NCI-H187 treated with DMSO at 0.1 percent for 48 hours (cell line): ENCODE measurements at regions not wholly inside any gene's neighbourhood (a gene's known extent, or its start where the extent isn't known, plus 50 kb on each side); places are given as distances from the start of the nearest gene placed in this dataset.
"Not testable (repeated sequence)": the region's sequence is repeated elsewhere in the genome, so short reads cannot be mapped to it uniquely, and the experiment has no call there.

Source experiments
- DNase-seq: peaks from one replicate; lab custom pipeline; 2025; lab: John Stamatoyannopoulos, UW

DNA sequence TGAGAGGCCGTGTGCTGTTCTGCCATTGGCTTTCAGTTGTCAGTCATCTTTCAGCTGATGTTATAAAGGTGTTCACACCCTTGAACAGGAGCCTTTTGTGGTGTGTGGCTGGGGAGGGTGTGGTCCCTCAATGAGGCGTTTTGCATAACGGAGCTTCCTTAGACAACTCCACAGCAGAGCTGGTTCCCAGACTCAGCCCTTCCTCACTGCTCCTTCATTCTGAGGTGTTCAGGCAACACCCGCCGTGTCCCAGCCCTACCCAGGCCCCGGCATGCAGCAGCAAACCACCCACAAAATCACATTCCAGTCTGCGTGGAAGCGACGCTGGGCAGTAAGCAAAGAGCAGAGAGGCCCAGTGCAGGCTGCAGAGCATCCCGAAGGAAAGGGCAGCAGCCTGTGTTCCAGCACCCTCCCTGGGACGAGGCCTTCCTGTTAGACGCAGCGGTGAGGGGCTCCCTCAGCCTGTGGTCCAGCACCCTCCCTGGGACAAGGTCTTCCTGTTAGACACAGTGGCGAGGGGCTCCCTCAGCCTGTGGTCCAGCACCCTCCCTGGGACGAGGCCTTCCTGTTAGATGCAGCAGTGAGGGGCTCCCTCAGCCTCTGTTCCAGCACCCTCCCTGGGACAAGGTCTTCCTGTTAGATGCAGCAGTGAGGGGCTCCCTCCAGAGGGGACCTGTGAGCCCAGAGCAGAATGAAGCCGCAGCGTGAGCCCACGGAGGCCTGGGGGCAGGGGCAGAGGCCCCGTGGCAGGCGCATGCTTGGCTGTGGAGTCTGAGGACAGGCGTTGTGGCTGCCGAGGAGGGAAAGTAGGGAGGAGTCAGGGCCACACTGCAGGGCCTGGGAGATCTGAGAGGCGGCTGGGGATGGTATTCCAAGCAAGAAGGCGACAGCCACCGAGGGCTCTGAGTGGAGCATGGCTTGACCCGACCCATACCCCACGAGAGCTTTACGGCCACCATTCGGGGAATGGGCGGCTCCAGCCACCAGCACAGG lies 201.8 kb upstream of the HDAC4 start:
- DNase-seq, result no peak

- no peak for DNase-seq
These were observed 201.1 kb upstream of the HDAC4 start for GRCh38 chr2:239601880-239602279.

DNA sequence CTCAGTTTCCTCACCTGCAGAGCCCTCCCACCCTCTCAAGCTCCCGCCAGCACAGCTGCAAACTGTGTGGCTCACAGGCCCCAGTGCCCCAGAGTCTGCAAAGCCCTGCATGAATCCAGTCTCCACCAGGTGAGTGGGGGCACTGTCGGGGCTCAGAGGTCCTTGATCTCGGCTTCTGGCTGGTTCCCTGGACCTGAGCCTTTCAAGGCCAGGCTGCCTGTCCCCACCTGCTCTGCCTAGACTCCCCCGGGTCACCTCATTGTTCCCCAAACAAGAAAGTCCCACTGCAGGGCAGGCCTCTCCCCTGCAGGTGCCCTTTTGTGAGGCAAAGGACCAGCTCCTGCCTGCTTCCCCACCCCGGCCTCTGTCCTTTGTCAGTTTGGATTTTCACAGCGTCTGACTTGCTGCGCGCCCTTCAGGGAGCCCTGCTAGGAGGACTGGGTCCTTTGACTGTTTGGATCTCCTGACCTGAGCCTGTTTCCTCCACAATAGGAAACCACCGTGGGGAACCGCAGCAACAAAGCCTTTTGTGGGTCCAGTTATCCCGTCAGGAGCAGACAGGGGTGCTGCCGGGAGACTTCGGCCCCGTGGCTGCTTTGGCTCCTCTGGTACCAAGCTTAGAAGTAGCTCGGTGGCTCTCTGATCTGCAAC lies 200.5 kb upstream of the HDAC4 start:
- DNase-seq, result no peak

GRCh38 chr2:239600650-239601049 lies 199.8 kb upstream of the HDAC4 start:
- DNase-seq, result no peak

GRCh38 chr2:239600001-239600593 lies 199.3 kb upstream of the HDAC4 start:
- DNase-seq, result no peak

DNA sequence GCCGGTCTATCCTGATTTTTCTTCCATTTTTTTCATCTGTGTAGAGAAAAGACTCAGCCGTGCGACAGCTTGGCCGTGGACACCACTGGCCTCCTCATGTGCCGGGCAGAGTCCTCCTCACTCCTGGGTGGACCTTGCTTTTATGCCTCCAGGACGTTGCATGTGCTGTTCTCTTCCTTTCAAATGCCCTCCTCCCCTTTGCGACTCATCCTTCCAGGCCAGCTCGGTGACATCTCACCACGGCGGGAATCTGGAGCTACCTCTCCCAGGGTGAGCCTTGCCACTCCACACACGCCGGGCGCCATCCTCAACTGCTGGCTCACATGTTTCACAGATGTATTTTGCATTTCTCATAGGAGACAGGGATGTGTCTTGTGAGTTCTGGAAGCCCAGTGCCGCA lies 198.5 kb upstream of the HDAC4 start:
- no peak for DNase-seq

DNA sequence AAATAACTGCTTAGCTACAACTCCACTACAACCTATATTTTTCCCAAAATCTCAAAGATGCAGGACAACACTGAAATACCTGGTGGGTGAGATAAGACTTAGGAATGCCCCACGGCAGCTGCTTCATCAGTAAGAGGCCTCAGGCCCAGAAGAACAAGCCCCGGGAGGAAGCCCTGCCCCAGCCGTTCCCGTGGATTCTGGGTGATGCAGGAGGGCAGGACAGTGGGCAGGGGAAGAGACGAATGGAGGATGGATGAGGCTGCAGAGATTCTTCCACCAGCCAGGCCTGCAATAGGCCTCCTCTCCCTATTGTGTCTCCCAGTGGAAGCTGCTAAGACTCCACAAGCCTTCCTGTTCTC lies 197.9 kb upstream of the HDAC4 start:
- no peak for DNase-seq

DNA sequence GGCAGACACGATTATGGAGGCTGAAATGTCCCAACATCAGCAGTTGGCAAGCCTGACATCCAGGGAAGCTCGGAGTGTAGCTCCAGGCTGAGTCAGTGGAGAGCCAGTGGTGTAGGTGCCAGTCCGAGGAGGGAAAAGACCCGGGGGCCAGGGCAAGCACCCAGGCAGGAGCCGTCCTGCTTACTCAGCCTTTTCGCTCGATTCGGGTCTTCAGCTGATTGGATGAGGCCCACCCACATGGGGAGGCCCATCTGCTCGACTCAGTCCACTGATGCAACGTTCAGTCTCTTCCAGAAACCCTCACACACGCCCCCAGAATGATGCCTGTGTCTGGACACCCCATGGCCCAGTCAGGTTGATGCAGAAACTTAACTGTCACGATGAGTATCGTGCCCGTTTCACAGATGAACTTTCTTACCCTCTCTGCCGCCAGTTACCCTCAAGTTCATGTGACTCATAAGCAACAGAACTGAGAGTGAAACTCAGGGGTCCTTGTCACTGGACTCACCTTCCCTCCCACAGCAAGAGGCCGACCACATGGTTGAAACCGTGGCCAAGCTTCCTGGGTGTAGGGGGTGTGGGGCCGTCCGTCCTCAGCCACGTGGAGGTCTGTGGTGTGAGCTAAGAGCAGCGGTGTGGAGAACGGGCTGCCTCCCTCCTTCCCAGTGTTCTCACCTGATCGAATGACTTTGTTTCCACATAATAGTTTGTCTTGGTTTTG lies 197.4 kb upstream of the HDAC4 start:
- no peak for DNase-seq

- no peak for DNase-seq
These were observed 196.4 kb upstream of the HDAC4 start for GRCh38 chr2:239597216-239597615.

- DNase-seq, result no peak
These were observed 196.0 kb upstream of the HDAC4 start for GRCh38 chr2:239596792-239597191.

DNA sequence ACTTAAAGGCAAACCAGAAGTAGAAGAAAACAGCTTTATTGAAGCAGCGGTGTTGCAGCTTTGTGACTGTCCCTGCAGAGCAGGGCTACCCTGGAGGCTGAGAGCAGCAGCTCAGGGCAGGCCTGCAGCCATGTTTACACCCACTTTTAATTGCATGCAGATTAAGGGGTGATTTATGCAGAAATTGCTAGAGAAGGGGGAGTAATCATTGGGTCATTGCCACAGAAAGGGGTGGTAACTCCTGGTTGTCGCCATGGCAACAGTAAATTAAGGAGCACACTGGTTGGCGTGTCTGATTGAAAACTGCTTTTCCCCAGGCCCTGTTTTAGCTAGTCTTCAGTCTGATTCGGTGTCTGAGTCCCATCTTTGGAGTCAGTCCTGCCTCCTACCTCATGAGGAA lies 195.4 kb upstream of the HDAC4 start:
- DNase-seq, result no peak

- no peak for DNase-seq
These were observed 194.9 kb upstream of the HDAC4 start for GRCh38 chr2:239595726-239596125.

DNA sequence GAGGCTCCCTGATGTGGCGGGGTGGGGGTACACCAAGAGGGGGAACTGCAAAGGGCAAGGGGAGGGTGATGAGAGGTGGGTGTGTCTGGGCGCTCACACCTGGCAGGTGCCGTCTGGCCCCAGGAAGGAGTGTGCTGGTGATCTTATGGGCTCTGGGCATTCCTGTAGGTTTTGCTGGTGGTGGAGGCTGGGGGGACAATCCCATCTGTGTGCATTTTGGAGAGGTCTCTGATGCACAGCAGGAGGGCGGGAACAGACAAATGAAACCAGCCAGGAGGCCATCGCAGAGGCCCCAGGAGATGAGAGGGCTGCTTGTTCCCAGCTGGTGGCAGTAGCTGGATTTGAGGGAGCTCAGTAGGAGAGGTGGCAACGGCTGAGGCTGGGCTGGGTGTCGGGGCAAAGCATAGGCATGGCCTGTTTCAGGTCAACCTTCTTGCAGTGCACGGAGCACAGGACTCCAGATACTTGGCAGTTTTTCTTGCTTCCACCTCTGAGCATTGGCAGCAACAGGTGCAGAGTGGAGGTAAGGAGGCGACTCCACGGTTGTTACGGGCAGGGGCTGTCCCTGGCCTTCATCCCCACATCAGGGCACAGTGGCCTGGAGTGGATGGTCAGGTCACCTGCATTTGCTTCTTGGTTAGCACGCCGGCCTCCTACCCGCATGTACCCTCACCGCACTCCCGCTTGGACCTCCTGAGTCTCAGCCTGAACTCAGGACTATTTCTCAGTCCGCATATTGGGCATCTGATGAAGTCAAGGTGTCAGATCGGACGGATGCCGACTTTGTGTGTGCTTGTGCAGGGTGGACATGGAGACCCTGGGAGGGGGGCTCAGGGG lies 194.2 kb upstream of the HDAC4 start:
- DNase-seq, result no peak

GRCh38 chr2:239594019-239594771 lies 193.4 kb upstream of the HDAC4 start:
- DNase-seq, result no peak

DNA sequence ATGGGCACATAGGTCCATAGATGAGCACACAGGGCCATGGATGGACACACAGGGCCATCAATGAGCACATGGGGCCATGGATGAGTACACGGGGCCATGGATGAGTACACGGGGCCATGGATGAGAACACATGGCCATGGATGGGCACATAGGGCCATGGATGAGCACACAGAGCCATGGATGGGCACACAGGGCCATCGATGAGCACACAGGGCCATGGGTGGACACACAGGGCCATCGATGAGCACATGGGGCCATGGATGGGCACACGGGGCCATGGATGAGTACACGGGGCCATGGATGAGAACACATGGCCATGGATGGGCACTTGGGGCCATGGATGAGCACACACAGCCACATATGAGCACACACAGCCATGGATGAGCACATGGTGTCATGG lies 192.6 kb upstream of the HDAC4 start:
- DNase-seq, result no peak

- DNase-seq, result not testable (repeated sequence)
These were observed 191.9 kb upstream of the HDAC4 start for GRCh38 chr2:239592629-239593290.

- no peak for DNase-seq
These were observed 190.4 kb upstream of the HDAC4 start for GRCh38 chr2:239590995-239591915.

DNA sequence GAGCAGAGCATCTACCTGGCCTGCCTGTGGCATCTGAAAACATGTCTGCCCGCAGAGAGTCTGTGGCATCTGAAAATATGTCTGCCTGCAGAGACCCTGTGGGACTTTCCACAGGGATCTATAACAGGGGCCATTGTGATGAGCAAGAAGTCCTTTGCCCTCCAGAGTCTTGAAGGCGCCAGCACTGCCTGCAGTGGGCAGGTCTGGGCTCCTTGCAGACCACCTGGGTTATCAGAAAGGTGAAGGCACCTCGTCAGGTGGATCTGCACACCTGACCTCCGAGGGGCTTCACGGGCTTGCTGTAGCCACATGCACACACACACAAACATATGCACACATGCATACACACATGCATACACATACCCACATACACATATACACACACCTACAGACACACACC lies 189.5 kb upstream of the HDAC4 start:
- DNase-seq, result no peak

- no peak for DNase-seq
These were observed 189.0 kb upstream of the HDAC4 start for GRCh38 chr2:239589833-239590232.
